A673 (cell line): ENCODE measurements at regions not wholly inside any gene's neighbourhood (a gene's known extent, or its start where the extent isn't known, plus 50 kb on each side); places are given as distances from the start of the nearest gene placed in this dataset.

Experiments
- CTCF ChIP-seq: fragments of 300-800, 200-600 bp; sonication (generic); conservative IDR thresholded peaks from 2 replicates; pipeline ENCODE4 v1.5.1; 2017; ENCODE audit warnings: low read depth, mild to moderate bottlenecking, antibody characterized with exemption, low read length, moderate library complexity, mixed read lengths
- EZH2 ChIP-seq: fragments of 200-600 bp; sonication (generic); IDR thresholded peaks from 2 replicates; pipeline ENCODE4 v1.6.1; 2017; ENCODE audit warnings: borderline replicate concordance, low read depth, mild to moderate bottlenecking, mixed read lengths, antibody characterized with exemption, low read length; ENCODE audit not compliant: poor library complexity, severe bottlenecking

GRCh38 chr14:38868399-38869290 lies 234.4 kb downstream of the SEC23A start:
- no peak for TF ChIP-seq CTCF
- TF ChIP-seq EZH2: no peak
